K562 (cell line): ENCODE measurements at regions not wholly inside any gene's neighbourhood (a gene's known extent, or its start where the extent isn't known, plus 50 kb on each side); places are given as distances from the start of the nearest gene placed in this dataset.

ENCODE experiments used
- ATAC-seq: fragments of 200-7000 bp; cut with Tn5 transposase; 3 replicates; pipeline ENCODE4 v1.9.1; 2020; ENCODE audit warnings: moderate library complexity
- BruUV-seq: library from RNA; stranded (reverse); fragments of 400-500 nt; replicated peaks from 2 replicates; lab custom pipeline; 2021; lab: Mats Ljungman, UMichigan
- CTCF ChIA-PET: fragments of 300-600 bp; formaldehyde crosslinking; extraction: SDS; loops from one replicate; lab custom pipeline; 2021; ENCODE audit warnings: low intra/inter-chr PET ratio; lab: Yijun Ruan, JAX
- POLR2A ChIA-PET: fragments of 300-600, 350-650 bp; sonication (Branson Sonifier 250); formaldehyde crosslinking; extraction: SDS; loops from one replicate; lab custom pipeline; 2021; ENCODE audit warnings: antibody characterized with exemption, inconsistent platforms; lab: Yijun Ruan, JAX
- DNase-seq, 4 experiments: peaks; one replicate each; pipeline versions ENCODE4 v3.0.0 to v3.0.0-alpha.2; 2011 to 2018; ENCODE audit warnings: low spot score in 3 of 4, mixed read lengths in 3 of 4; ENCODE audit errors: extremely low read depth in 1 of 4
- FAIRE-seq: peaks from 2 replicates; lab custom pipeline; 2011; peaks lifted over from hg19 to GRCh38; lab: Jason Lieb, UNC
- H2AFZ ChIP-seq: 2 replicates; pipeline ENCODE4 v1.6.0; 2011; ENCODE audit warnings: low read depth, low read length, control low read depth, inconsistent platforms
- H3K27ac ChIP-seq: fragments of 200-600 bp; 3 replicates; pipeline ENCODE4 v1.8.0; 2011; ENCODE audit warnings: low read depth, mild to moderate bottlenecking, control low read depth, inconsistent platforms, low read length, moderate library complexity, mixed read lengths; ENCODE audit errors: extremely low read depth
- H3K27me3 ChIP-seq, 2 experiments: fragments of 300-600 bp in 1 of 2; 2 replicates in 1 of 2; 3 replicates in 1 of 2; pipeline versions ENCODE4 v1.6.0 to v1.8.0; 2011; ENCODE audit warnings: inconsistent platforms in 2 of 2, low read length in 2 of 2, mild to moderate bottlenecking in 1 of 2, mixed read lengths in 1 of 2, moderate library complexity in 1 of 2; ENCODE audit not compliant: control insufficient read depth in 2 of 2, insufficient read depth in 2 of 2
- H3K36me3 ChIP-seq: fragments of 300-600 bp; 3 replicates; pipeline ENCODE4 v1.8.0; 2011; ENCODE audit warnings: mild to moderate bottlenecking, low read length, inconsistent platforms; ENCODE audit not compliant: control insufficient read depth, insufficient read depth
- H3K4me1 ChIP-seq, 2 experiments: fragments of 200-600 bp in 1 of 2; replicated peaks in 1 of 2; 2 replicates in 1 of 2; 3 replicates in 1 of 2; pipeline versions ENCODE4 v1.5.1 to v1.8.0; 2011; ENCODE audit warnings: inconsistent platforms in 2 of 2, low read length in 2 of 2, mild to moderate bottlenecking in 1 of 2, mixed read lengths in 1 of 2, moderate library complexity in 1 of 2; ENCODE audit not compliant: control insufficient read depth in 2 of 2, insufficient read depth in 2 of 2
- H3K4me2 ChIP-seq: 2 replicates; pipeline ENCODE4 v1.6.1; 2011; ENCODE audit warnings: low read length, control low read depth, inconsistent platforms, mixed read lengths; ENCODE audit not compliant: insufficient read depth
- H3K4me3 ChIP-seq: fragments of 200-600 bp; sonication (generic), shearing (Covaris generic); 2 replicates; pipeline ENCODE4 v1.5.1; 2016; ENCODE audit warnings: control low read depth, inconsistent platforms
- H3K79me2 ChIP-seq: fragments of 200-600 bp; 3 replicates; pipeline ENCODE4 v1.8.0; 2011; ENCODE audit warnings: low read length, inconsistent platforms; ENCODE audit not compliant: control insufficient read depth, insufficient read depth
- H3K9ac ChIP-seq, 2 experiments: 2 replicates each; pipeline versions ENCODE4 v1.6.0 to v1.6.1; 2011; ENCODE audit warnings: low read depth in 2 of 2, low read length in 2 of 2, control low read depth in 1 of 2, inconsistent platforms in 1 of 2, mild to moderate bottlenecking in 1 of 2, mixed read lengths in 1 of 2; ENCODE audit not compliant: insufficient read depth in 1 of 2
- H3K9me1 ChIP-seq: one replicate; pipeline ENCODE4 v1.6.0; 2011; ENCODE audit warnings: inconsistent platforms, mild to moderate bottlenecking, low read length, moderate library complexity; ENCODE audit not compliant: control insufficient read depth, insufficient read depth
- H3K9me3 ChIP-seq: replicated peaks from 2 replicates; pipeline ENCODE4 v1.5.1; 2011; ENCODE audit warnings: low read depth, low read length, inconsistent platforms; ENCODE audit not compliant: control insufficient read depth, insufficient read depth
- H4K20me1 ChIP-seq: replicated peaks from 2 replicates; pipeline ENCODE4 v1.6.1; 2011; ENCODE audit warnings: low read length, inconsistent platforms, mixed read lengths; ENCODE audit not compliant: control insufficient read depth, insufficient read depth
- ASH1L ChIP-seq: fragments of 450-650 bp; IDR thresholded peaks from 2 replicates; pipeline ENCODE4 v1.6.1; 2018; ENCODE audit warnings: borderline replicate concordance, mild to moderate bottlenecking, low read depth; ENCODE audit not compliant: partially characterized antibody
- BRF2 ChIP-seq: IDR thresholded peaks from 3 replicates; pipeline ENCODE4 v1.6.1; 2011; ENCODE audit warnings: borderline replicate concordance, mild to moderate bottlenecking; ENCODE audit not compliant: insufficient read length, insufficient read depth
- CBFB ChIP-seq: sonication (generic); formaldehyde crosslinking; IDR thresholded peaks from 2 replicates; pipeline ENCODE4 v1.4.0; 2020; ENCODE audit warnings: mild to moderate bottlenecking, missing genetic modification reagents
- E2F4 ChIP-seq: sonication (generic); formaldehyde crosslinking; IDR thresholded peaks from 2 replicates; pipeline ENCODE4 v1.8.0; 2022; ENCODE audit warnings: mild to moderate bottlenecking, low read depth, missing genetic modification reagents
- FOXO4 ChIP-seq: fragments of 450-650 bp; formaldehyde crosslinking; IDR thresholded peaks from 2 replicates; pipeline ENCODE4 v1.4.0; 2020; ENCODE audit warnings: mild to moderate bottlenecking, moderate library complexity
- HDAC1 ChIP-seq, 2 experiments: fragments of 450-650 bp; IDR thresholded peaks; 2 replicates each; pipeline ENCODE4 v1.6.1; 2016 to 2017; ENCODE audit warnings: inconsistent platforms in 1 of 2, mild to moderate bottlenecking in 1 of 2, moderate library complexity in 1 of 2
- HDAC3 ChIP-seq: fragments of 450-650 bp; IDR thresholded peaks from 2 replicates; pipeline ENCODE4 v1.6.1; 2018; ENCODE audit warnings: borderline replicate concordance, mild to moderate bottlenecking, moderate library complexity; ENCODE audit not compliant: partially characterized antibody
- HEY1 ChIP-seq: fragments of 250-450 bp; sonication (Bioruptor Pico); IDR thresholded peaks from 2 replicates; pipeline ENCODE4 v1.5.0; 2020; ENCODE audit warnings: mild to moderate bottlenecking, moderate library complexity, borderline replicate concordance
- NUFIP1 ChIP-seq: fragments of 450-650 bp; IDR thresholded peaks from 2 replicates; pipeline ENCODE4 v1.6.1; 2018; ENCODE audit not compliant: partially characterized antibody
- RB1 ChIP-seq: fragments of 450-650 bp; IDR thresholded peaks from 2 replicates; pipeline ENCODE4 v1.6.1; 2017; ENCODE audit warnings: low read depth, mild to moderate bottlenecking
- SMC3 ChIP-seq: conservative IDR thresholded peaks from 2 replicates; pipeline ENCODE4 v1.6.1; 2011; ENCODE audit warnings: low read depth, low read length, improper control_type of control experiment; ENCODE audit not compliant: insufficient read depth
- SOX6 ChIP-seq: fragments of 450-650 bp; IDR thresholded peaks from 2 replicates; pipeline ENCODE4 v1.6.1; 2014; ENCODE audit warnings: mild to moderate bottlenecking
- TBP ChIP-seq: optimal IDR thresholded peaks from 2 replicates; pipeline ENCODE3; 2011; ENCODE audit warnings: low read depth, low read length, improper control_type of control experiment
- WHSC1 ChIP-seq: IDR thresholded peaks from one replicate; pipeline ENCODE4 v1.6.1; 2012; ENCODE audit warnings: low read length, control low read depth, inconsistent platforms
- ZNF316 ChIP-seq: fragments of 450-650 bp; IDR thresholded peaks from 2 replicates; pipeline ENCODE4 v1.6.1; 2016
- ZNF41 ChIP-seq: fragments of 250-450 bp; sonication (Bioruptor Pico); conservative IDR thresholded peaks from 2 replicates; pipeline ENCODE4 v1.4.0; 2020; ENCODE audit warnings: mild to moderate bottlenecking
- WGBS: fragments of 100-300 bp; shearing (Covaris generic); methylation state at CpG from one replicate; pipeline ENCODE4 v1.1.6; 2016; ENCODE audit warnings: low coverage, mixed read lengths; ENCODE audit not compliant: insufficient coverage; ENCODE audit errors: missing lambda C conversion rate; 5-methylcytosine and 5-hydroxymethylcytosine counted together
- in situ Hi-C: fragments of 300-500 bp; cut with MboI; formaldehyde crosslinking; loops from 4 replicates; pipeline ENCODE4 v1.15.0; 2018; ENCODE audit warnings: inconsistent platforms, mixed read lengths
- intact Hi-C: fragments of 100-400 bp; cut with micrococcal nuclease; formaldehyde crosslinking; loops from 2 replicates; pipeline ENCODE4 v1.14.2; 2022

GRCh38 chr12:59010941-59011340, 90.6 kb upstream of the LRIG3 start (continued):
- no peak for TF ChIP-seq SMC3
- no peak for TF ChIP-seq FOXO4 (CRISPR knock-in tag)
- TF ChIP-seq WHSC1, result no peak
- TF ChIP-seq ASH1L, result no peak
- no peak for TF ChIP-seq ZNF41 (CRISPR knock-in tag)
- TF ChIP-seq, all 486 proteins: peak for 0

GRCh38 chr12:59010118-59010517, 89.8 kb upstream of the LRIG3 start:
- Histone ChIP-seq H3K9me1 (no peaks in the 10 kb centered on the region), H3K36me3 (no peaks in the 10 kb centered on the region), H3K9me3 (no peaks in the 10 kb centered on the region), H3K79me2 (no peaks in the 10 kb centered on the region), H3K27me3 (no peaks in the 10 kb centered on the region), H3K9ac (no peak overlapping the region), H3K27ac (no peak overlapping the region), H3K4me3 (no peak overlapping the region), H4K20me1 (no peaks in the 10 kb centered on the region), H3K4me1 (no peaks in the 10 kb centered on the region), H3K4me2 (no peak overlapping the region), H2AFZ (no peak overlapping the region)
- intact Hi-C loops, result no loop called here
- ATAC-seq (no peak), FAIRE-seq (no peak), DNase-seq (no peak)
- no TSS peak for BruUV-seq
- POLR2A ChIA-PET, result no interaction called here
- in situ Hi-C loops, result no loop called here
- no peak for TF ChIP-seq E2F4
- TF ChIP-seq NUFIP1, result no peak
- no peak for TF ChIP-seq ZNF316
- no peak for TF ChIP-seq CBFB
- TF ChIP-seq SOX6, result no peak
- TF ChIP-seq RB1, result no peak
- TF ChIP-seq HDAC3, result no peak
- no peak for TF ChIP-seq BRF2
- TF ChIP-seq HEY1, result no peak
- TF ChIP-seq TBP, result no peak
- TF ChIP-seq HDAC1 (IDR thresholded peaks at IDR 0.05), result no peak
- CTCF ChIA-PET, result no interaction called here
- 0% methylated on average over 5 of the region's 5 CpGs for whole genome bisulfite sequencing
